Liver (tissue), 3 donors: ENCODE measurements at regions not wholly inside any gene's neighbourhood (a gene's known extent, or its start where the extent isn't known, plus 50 kb on each side); places are given as distances from the start of the nearest gene placed in this dataset.

Experiments used
- CTCF ChIP-seq: fragments of 150-350 bp; IDR thresholded peaks from 2 replicates; pipeline ENCODE4 v1.5.1; 2017; ENCODE audit warnings: improper control_type of control experiment, low read depth, low read length; ENCODE audit not compliant: missing input control
- EGR1 ChIP-seq, 2 donors: IDR thresholded peaks; 2 replicates each; pipeline ENCODE4 v1.6.1; 2016 to 2018; ENCODE audit warnings: antibody characterized with exemption in 2 of 2, low read depth in 2 of 2
- GABPA ChIP-seq, 2 donors: IDR thresholded peaks in 1 of 2; conservative IDR thresholded peaks in 1 of 2; 2 replicates each; pipeline ENCODE4 v1.6.1; 2016; ENCODE audit warnings: antibody characterized with exemption in 2 of 2, mild to moderate bottlenecking in 1 of 2, moderate library complexity in 1 of 2
- HNF4G ChIP-seq: IDR thresholded peaks from 2 replicates; pipeline ENCODE4 v1.6.1; 2016; ENCODE audit warnings: antibody characterized with exemption
- JUND ChIP-seq, 2 donors: IDR thresholded peaks; 2 replicates each; pipeline ENCODE4 v1.6.1; 2016; ENCODE audit warnings: antibody characterized with exemption in 2 of 2
- MAX ChIP-seq: IDR thresholded peaks from 2 replicates; pipeline ENCODE4 v1.6.1; 2016; ENCODE audit warnings: antibody characterized with exemption
- RAD21 ChIP-seq, 2 donors: IDR thresholded peaks; 2 replicates each; pipeline ENCODE4 v1.6.1; 2016; ENCODE audit warnings: antibody characterized with exemption in 2 of 2, mild to moderate bottlenecking in 2 of 2
- REST ChIP-seq: IDR thresholded peaks from 2 replicates; pipeline ENCODE4 v1.6.1; 2016; ENCODE audit warnings: antibody characterized with exemption, mild to moderate bottlenecking
- SP1 ChIP-seq: IDR thresholded peaks from 2 replicates; pipeline ENCODE4 v1.6.1; 2018; ENCODE audit warnings: antibody characterized with exemption, mild to moderate bottlenecking
- TAF1 ChIP-seq: conservative IDR thresholded peaks from 2 replicates; pipeline ENCODE4 v1.6.1; 2016; ENCODE audit warnings: antibody characterized with exemption, mild to moderate bottlenecking
- YY1 ChIP-seq: IDR thresholded peaks from 2 replicates; pipeline ENCODE4 v1.6.1; 2016; ENCODE audit warnings: antibody characterized with exemption, mild to moderate bottlenecking
- TF ChIP-seq, protein P1 (sequence below): IDR thresholded peaks from 2 replicates; pipeline ENCODE4 v1.6.1; 2016; ENCODE audit warnings: antibody characterized with exemption
- TF ChIP-seq, protein P2 (sequence below): IDR thresholded peaks from 2 replicates; pipeline ENCODE4 v1.6.1; 2016; ENCODE audit warnings: antibody characterized with exemption
- donor health status: healthy.
- donor health status: healthy.

DNA sequence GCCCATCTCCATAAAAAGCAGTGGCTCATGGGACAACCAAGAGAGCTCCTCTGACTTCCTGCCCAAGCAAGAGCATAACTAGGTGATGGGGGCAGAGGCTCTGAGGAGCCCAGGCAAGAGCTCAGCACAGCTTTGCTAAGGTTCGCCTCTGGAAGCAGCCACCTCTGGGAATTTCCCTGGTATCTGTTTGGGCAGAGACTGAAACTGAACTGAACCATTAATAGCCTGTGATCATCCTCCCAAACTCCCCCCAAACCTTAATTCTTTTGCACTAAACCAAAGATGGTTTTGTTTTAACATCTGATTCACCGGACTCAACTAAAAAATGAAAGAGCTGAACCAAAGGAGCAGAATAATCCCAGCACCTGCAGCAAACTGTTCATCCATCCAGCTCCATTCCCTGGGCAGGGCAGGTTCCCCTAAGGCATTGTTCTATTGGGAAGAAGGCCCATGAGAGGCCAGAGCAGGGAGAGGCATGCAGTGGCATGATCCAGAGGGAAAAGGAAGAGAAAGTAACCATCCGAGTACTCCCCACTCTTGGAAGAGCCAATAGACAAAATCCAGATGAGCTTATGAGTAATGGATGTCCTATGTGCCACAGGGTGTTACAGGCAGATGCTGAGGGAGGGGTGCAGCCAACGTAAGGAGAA lies 77.8 kb upstream of the KAZN start:
- no peak for TF ChIP-seq CTCF
- TF ChIP-seq REST: no peak
- no peak for TF ChIP-seq EGR1 (IDR thresholded peaks at IDR 0.05; ENCODE audit: low read depth in 2 of 2)
- no peak for TF ChIP-seq MAX
- no peak for TF ChIP-seq TAF1
- TF ChIP-seq RAD21 (IDR thresholded peaks at IDR 0.05): no peak
- no peak for TF ChIP-seq SP1
- TF ChIP-seq YY1: no peak
- no peak for TF ChIP-seq JUND (IDR thresholded peaks at IDR 0.05)
- no peak for TF ChIP-seq HNF4G
- TF ChIP-seq GABPA (IDR thresholded peaks at IDR 0.05 in 1 of 2, conservative IDR thresholded peaks at IDR 0.05 in 1 of 2): no peak
- TF ChIP-seq, protein P1, sequence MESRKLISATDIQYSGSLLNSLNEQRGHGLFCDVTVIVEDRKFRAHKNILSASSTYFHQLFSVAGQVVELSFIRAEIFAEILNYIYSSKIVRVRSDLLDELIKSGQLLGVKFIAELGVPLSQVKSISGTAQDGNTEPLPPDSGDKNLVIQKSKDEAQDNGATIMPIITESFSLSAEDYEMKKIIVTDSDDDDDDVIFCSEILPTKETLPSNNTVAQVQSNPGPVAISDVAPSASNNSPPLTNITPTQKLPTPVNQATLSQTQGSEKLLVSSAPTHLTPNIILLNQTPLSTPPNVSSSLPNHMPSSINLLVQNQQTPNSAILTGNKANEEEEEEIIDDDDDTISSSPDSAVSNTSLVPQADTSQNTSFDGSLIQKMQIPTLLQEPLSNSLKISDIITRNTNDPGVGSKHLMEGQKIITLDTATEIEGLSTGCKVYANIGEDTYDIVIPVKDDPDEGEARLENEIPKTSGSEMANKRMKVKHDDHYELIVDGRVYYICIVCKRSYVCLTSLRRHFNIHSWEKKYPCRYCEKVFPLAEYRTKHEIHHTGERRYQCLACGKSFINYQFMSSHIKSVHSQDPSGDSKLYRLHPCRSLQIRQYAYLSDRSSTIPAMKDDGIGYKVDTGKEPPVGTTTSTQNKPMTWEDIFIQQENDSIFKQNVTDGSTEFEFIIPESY: no peak
- TF ChIP-seq, protein P2, sequence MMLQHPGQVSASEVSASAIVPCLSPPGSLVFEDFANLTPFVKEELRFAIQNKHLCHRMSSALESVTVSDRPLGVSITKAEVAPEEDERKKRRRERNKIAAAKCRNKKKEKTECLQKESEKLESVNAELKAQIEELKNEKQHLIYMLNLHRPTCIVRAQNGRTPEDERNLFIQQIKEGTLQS: no peak
